ENCODE measurements at regions not wholly inside any gene's neighbourhood (a gene's known extent, or its start where the extent isn't known, plus 50 kb on each side); places are given as distances from the start of the nearest gene placed in this dataset.

- Histone ChIP-seq H3K9me3 (ENCODE audit: control insufficient read depth, insufficient read depth, low read depth, low read length) (no peaks in the 10 kb centered on the region), H2AFZ (ENCODE audit: low read length) (no peak overlapping the region), H3K27ac (ENCODE audit: insufficient read depth, low read length) (no peak overlapping the region), H3K27me3 (ENCODE audit: control insufficient read depth, insufficient read depth, low read length) (no peaks in the 10 kb centered on the region), H3K79me2 (ENCODE audit: control insufficient read depth, insufficient read depth, low read length) (no peaks in the 10 kb centered on the region), H3K4me2 (ENCODE audit: extremely low read depth, insufficient read depth, low read length) (no peak overlapping the region), H4K20me1 (ENCODE audit: control insufficient read depth, extremely low read depth, insufficient read depth, low read length) (no peaks in the 10 kb centered on the region), H3K9ac (ENCODE audit: insufficient read depth, low read length) (no peak overlapping the region), H3K4me1 (ENCODE audit: control insufficient read depth, extremely low read depth, insufficient read depth, low read length) (no peaks in the 10 kb centered on the region), H3K4me3 (replicated peaks in 1 of 4; ENCODE audit: control extremely low read depth in 1 of 4, insufficient read depth in 1 of 4, low read depth in 3 of 4, low read length in 4 of 4) (no peak overlapping the region), H3K36me3 (ENCODE audit: control insufficient read depth, insufficient read depth, low read length) (no peaks in the 10 kb centered on the region)
- TF ChIP-seq EZH2 (IDR thresholded peaks at IDR 0.05; ENCODE audit: low read length, missing control alignments) (no peak), CTCF (conservative IDR thresholded peaks at IDR 0.05 in 1 of 2, IDR thresholded peaks at IDR 0.05 in 1 of 2; ENCODE audit: low read depth in 1 of 2, low read length in 2 of 2) (no peak)
- DNase-seq (ENCODE audit: low read depth in 2 of 2), result no peak
Measured at GRCh38 chr13:111597618-111598017, 277.2 kb downstream of the TEX29 start.

GRCh38 chr13:111598747-111599146 lies 278.3 kb downstream of the TEX29 start:
- Histone ChIP-seq H3K27me3 (ENCODE audit: control insufficient read depth, insufficient read depth, low read length) (no peaks in the 10 kb centered on the region), H3K9ac (ENCODE audit: insufficient read depth, low read length) (no peak overlapping the region), H3K4me1 (ENCODE audit: control insufficient read depth, extremely low read depth, insufficient read depth, low read length) (no peaks in the 10 kb centered on the region), H3K79me2 (ENCODE audit: control insufficient read depth, insufficient read depth, low read length) (no peaks in the 10 kb centered on the region), H3K36me3 (ENCODE audit: control insufficient read depth, insufficient read depth, low read length) (no peaks in the 10 kb centered on the region), H3K4me3 (replicated peaks in 1 of 4; ENCODE audit: control extremely low read depth in 1 of 4, insufficient read depth in 1 of 4, low read depth in 3 of 4, low read length in 4 of 4) (no peak overlapping the region), H3K27ac (ENCODE audit: insufficient read depth, low read length) (no peak overlapping the region), H3K9me3 (ENCODE audit: control insufficient read depth, insufficient read depth, low read depth, low read length) (no peaks in the 10 kb centered on the region), H2AFZ (ENCODE audit: low read length) (no peak overlapping the region), H4K20me1 (ENCODE audit: control insufficient read depth, extremely low read depth, insufficient read depth, low read length) (no peaks in the 10 kb centered on the region), H3K4me2 (ENCODE audit: extremely low read depth, insufficient read depth, low read length) (no peak overlapping the region)
- TF ChIP-seq CTCF (conservative IDR thresholded peaks at IDR 0.05 in 1 of 2, IDR thresholded peaks at IDR 0.05 in 1 of 2; ENCODE audit: low read depth in 1 of 2, low read length in 2 of 2), result no peak
- no peak for TF ChIP-seq EZH2 (IDR thresholded peaks at IDR 0.05; ENCODE audit: low read length, missing control alignments)
- DNase-seq (ENCODE audit: low read depth in 2 of 2), result no peak

GRCh38 chr13:111599791-111600190 lies 279.3 kb downstream of the TEX29 start:
- no peak for TF ChIP-seq EZH2 (IDR thresholded peaks at IDR 0.05; ENCODE audit: low read length, missing control alignments)
- TF ChIP-seq CTCF (conservative IDR thresholded peaks at IDR 0.05 in 1 of 2, IDR thresholded peaks at IDR 0.05 in 1 of 2; ENCODE audit: low read depth in 1 of 2, low read length in 2 of 2), result no peak
- Histone ChIP-seq H3K27me3 (ENCODE audit: control insufficient read depth, insufficient read depth, low read length) (no peaks in the 10 kb centered on the region), H3K9ac (ENCODE audit: insufficient read depth, low read length) (no peak overlapping the region)

More at GRCh38 chr13:111599791-111600190, 279.3 kb downstream of the TEX29 start:
- Histone ChIP-seq H3K27ac (ENCODE audit: insufficient read depth, low read length) (no peak overlapping the region), H3K4me1 (ENCODE audit: control insufficient read depth, extremely low read depth, insufficient read depth, low read length) (no peaks in the 10 kb centered on the region), H3K9me3 (ENCODE audit: control insufficient read depth, insufficient read depth, low read depth, low read length) (no peaks in the 10 kb centered on the region), H3K79me2 (ENCODE audit: control insufficient read depth, insufficient read depth, low read length) (no peaks in the 10 kb centered on the region), H2AFZ (ENCODE audit: low read length) (no peak overlapping the region), H3K4me2 (ENCODE audit: extremely low read depth, insufficient read depth, low read length) (no peak overlapping the region), H4K20me1 (ENCODE audit: control insufficient read depth, extremely low read depth, insufficient read depth, low read length) (no peaks in the 10 kb centered on the region), H3K4me3 (replicated peaks in 1 of 4; ENCODE audit: control extremely low read depth in 1 of 4, insufficient read depth in 1 of 4, low read depth in 3 of 4, low read length in 4 of 4) (no peak overlapping the region), H3K36me3 (ENCODE audit: control insufficient read depth, insufficient read depth, low read length) (no peaks in the 10 kb centered on the region)
- DNase-seq (ENCODE audit: low read depth in 2 of 2), result no peak
